Heart left ventricle (tissue), 13 donors: ENCODE measurements at regions not wholly inside any gene's neighbourhood (a gene's known extent, or its start where the extent isn't known, plus 50 kb on each side); places are given as distances from the start of the nearest gene placed in this dataset.

Source experiments
- POLR2A ChIP-seq, 2 donors: fragments of 450-650 bp; IDR thresholded peaks; one replicate each; pipeline ENCODE4 v1.6.1; 2017; ENCODE audit warnings: antibody characterized with exemption in 2 of 2, mild to moderate bottlenecking in 2 of 2, moderate library complexity in 2 of 2
- TF ChIP-seq, protein P1 (sequence below), 12 donors: fragments of 200-600 bp; sonication (generic) in 4 of 12; IDR thresholded peaks; one replicate each; pipeline versions ENCODE4 v1.5.0 to v1.8.0; 2018 to 2022; ENCODE audit warnings: antibody characterized with exemption in 12 of 12, mild to moderate bottlenecking in 5 of 12
- donor health status: ischemic (EF 13 %, LVEDD 7.1; RV severe dilation, severe dysfunction).
- donor health status: DM: no; HTN: yes; CAD: no.
- donor health status: DM: no; HTN: no; CAD: no.
- donor health status: ischemic (EF 25% LVEDD 6.9; RV normal size, moderate dysfunction).
- donor health status: ischemic (EF 25% LVEDD 5.7; RV mildly dilated, moderate dysfunction).
- donor health status: ischemic (EF 35%, LVEDD 5.7; RV mildly dilated, moderate dysfunction).
- donor health status: nonischemic (EF 11% LVEDD 7.7; RV severe dilation, severe dysfunction).
- donor health status: DM: yes; HTN: yes; CAD: no.
- donor health status: PGD.
- donor health status: ischemic (EF 29% LVEDD 5.4; RV normal size, mild dysfunction).
- donor health status: nonischemic (EF 23%, LVEDD 6.1; RV moderate dilation, normal function).

DNA sequence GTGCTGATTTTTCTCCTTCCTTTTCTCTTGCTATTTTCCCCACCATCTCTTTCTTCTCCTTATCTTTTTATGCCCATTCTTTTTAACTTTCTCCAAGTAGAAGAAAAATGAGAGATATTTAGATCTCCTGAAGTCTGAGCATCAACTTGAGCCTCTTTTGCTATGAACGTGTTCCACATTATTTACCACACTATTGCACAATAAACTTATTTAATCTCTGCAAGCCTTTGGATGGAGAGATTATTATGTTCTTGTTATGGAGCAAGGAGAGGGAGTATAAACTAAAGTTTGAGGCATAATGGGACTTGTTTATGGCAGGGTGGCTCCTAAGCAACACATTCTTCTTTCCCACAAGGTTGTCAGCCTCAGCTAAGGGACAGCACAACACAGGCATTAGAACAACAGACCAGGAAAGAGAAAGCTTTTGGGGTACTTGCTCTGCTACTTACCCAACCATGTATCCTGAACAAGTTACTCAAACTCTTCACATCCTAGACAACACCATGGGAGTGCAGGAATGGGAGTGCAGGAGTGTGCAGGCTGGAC lies 365.5 kb upstream of the BOD1L1 start:
- TF ChIP-seq, protein P1, sequence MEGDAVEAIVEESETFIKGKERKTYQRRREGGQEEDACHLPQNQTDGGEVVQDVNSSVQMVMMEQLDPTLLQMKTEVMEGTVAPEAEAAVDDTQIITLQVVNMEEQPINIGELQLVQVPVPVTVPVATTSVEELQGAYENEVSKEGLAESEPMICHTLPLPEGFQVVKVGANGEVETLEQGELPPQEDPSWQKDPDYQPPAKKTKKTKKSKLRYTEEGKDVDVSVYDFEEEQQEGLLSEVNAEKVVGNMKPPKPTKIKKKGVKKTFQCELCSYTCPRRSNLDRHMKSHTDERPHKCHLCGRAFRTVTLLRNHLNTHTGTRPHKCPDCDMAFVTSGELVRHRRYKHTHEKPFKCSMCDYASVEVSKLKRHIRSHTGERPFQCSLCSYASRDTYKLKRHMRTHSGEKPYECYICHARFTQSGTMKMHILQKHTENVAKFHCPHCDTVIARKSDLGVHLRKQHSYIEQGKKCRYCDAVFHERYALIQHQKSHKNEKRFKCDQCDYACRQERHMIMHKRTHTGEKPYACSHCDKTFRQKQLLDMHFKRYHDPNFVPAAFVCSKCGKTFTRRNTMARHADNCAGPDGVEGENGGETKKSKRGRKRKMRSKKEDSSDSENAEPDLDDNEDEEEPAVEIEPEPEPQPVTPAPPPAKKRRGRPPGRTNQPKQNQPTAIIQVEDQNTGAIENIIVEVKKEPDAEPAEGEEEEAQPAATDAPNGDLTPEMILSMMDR (IDR thresholded peaks at IDR 0.05) = no peak
- TF ChIP-seq POLR2A (IDR thresholded peaks at IDR 0.05) = no peak
